ENCODE measurements at regions not wholly inside any gene's neighbourhood (a gene's known extent, or its start where the extent isn't known, plus 50 kb on each side); places are given as distances from the start of the nearest gene placed in this dataset. TPM values are rescaled to one million over a fixed set of nuclear protein-coding genes. Genes with fewer than 3 reads are reported as not detected.

Small RNA genes lying in the stretch of these regions (small RNA-seq; reads per million reads assigned to genes)
- gene RNU6ATAC19P: not detected

All from GM12878 (cell line).